GM12872 (cell line): ENCODE measurements at regions not wholly inside any gene's neighbourhood (a gene's known extent, or its start where the extent isn't known, plus 50 kb on each side); places are given as distances from the start of the nearest gene placed in this dataset.

Experiments
- TF ChIP-seq, protein P1 (sequence below): IDR thresholded peaks from 3 replicates; pipeline ENCODE4 v1.5.1; 2011; ENCODE audit warnings: low read depth, mild to moderate bottlenecking, low read length, moderate library complexity; ENCODE audit not compliant: insufficient read depth

DNA sequence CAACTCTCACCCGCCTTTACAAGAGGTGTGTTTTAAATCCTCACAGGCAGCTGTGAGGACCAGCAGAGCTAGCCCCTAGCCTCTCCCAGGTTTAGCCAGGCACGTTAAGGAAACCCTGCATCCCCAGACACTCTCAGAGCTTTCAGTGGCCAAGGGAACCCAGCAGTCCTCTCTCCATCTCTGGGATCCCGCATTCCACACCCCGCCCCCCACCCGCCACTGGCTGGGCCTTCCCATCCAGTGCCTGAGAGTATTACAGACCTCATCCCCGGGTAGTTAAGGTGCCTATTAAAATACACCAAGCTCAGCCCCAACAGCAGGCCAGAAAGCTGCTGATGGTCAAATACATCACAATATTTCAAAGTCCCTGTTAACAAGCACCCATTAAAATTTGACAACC, 256.2 kb downstream of the BCOR start:
- TF ChIP-seq, protein P1, sequence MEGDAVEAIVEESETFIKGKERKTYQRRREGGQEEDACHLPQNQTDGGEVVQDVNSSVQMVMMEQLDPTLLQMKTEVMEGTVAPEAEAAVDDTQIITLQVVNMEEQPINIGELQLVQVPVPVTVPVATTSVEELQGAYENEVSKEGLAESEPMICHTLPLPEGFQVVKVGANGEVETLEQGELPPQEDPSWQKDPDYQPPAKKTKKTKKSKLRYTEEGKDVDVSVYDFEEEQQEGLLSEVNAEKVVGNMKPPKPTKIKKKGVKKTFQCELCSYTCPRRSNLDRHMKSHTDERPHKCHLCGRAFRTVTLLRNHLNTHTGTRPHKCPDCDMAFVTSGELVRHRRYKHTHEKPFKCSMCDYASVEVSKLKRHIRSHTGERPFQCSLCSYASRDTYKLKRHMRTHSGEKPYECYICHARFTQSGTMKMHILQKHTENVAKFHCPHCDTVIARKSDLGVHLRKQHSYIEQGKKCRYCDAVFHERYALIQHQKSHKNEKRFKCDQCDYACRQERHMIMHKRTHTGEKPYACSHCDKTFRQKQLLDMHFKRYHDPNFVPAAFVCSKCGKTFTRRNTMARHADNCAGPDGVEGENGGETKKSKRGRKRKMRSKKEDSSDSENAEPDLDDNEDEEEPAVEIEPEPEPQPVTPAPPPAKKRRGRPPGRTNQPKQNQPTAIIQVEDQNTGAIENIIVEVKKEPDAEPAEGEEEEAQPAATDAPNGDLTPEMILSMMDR = no peak

DNA sequence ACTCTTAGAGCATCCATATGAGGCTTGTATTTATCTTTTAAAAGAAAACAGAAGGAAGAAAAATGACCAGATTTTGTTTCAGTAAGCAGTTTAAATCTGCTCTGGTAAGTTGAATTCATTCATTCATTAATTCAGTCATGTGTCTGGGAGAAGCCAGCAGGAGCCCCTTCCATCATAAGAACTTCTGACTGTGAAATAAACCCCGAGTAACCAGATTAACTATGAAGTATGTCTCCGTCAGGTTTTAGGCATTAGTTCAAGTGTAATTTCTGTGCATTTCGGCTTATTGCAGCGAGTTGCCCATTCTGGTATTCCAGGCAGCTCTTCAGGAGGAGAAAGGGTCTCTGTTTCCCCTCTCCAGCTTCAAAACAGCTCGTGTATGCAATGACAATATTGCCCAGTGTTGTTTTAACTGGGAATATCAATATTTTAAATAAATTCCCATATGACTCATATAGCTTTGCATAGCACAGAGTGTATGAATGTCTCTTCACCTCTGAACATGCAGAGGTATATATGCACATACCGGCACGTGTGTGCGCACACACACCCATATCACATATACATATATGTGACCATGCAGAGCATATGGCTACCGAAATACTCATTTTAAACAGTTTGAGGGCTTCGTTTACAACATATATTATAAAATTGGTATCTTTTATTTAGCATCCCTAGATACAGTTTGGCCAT, 255.3 kb downstream of the BCOR start:
- TF ChIP-seq, protein P1 = no peak

DNA sequence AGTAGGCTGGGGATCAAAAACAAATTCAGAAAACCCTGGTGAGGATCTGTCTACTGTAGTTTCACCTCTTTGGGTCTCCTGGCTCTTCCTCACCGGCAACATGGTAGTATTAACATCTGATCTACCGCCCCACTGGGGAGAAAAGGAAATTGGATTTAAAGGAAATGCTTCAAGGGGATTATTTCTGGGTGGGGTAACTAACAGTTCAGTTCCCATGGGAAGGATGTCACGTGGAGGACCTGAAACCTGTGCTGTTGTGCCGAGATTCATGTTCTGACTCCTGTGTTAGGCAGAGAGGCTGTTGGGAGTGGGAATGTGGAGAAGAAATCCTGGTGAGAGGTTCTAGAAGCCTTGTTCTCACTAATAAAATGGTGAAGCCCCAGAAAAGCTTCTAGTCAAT, 254.4 kb downstream of the BCOR start:
- TF ChIP-seq, protein P1 = no peak

DNA sequence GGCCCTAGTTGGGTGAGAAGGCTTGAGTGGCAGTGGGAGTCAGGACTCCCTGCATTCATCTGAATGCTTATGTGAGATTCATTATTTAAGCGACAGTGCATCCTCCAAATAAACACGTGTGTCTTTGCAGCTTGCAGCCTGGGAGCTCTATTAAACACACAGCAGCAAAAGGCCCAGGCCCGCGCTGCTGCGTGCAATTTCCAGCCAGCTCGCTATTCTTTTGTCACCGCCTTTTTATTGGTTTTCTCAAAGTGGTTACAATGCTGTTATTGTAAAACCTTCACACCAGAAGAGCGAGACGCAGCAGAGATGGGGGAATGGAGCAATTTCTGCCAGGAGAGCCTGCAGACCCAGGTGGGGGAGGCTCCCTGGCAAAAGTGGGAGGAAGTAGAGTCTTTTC, 252.5 kb downstream of the BCOR start:
- TF ChIP-seq, protein P1 = no peak

DNA sequence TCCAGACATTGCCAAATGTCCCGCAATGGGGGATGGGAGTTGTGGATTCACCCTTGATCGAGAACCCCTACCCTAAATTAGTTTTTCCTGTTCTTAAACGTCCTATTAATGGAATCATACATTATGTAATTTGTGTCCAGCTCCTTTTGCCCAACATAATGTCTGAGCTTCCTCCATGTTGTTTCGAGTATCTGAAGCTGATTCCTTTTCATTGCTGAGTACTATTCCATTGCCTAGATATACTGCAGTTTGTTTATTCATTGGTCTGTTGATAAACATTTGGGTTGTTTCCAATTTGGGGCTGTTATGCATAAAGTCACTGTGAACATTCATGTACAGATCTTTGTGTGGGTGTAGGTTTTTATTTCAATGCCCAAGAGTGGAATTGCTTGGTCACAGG, 251.3 kb downstream of the BCOR start:
- TF ChIP-seq, protein P1 = no peak

DNA sequence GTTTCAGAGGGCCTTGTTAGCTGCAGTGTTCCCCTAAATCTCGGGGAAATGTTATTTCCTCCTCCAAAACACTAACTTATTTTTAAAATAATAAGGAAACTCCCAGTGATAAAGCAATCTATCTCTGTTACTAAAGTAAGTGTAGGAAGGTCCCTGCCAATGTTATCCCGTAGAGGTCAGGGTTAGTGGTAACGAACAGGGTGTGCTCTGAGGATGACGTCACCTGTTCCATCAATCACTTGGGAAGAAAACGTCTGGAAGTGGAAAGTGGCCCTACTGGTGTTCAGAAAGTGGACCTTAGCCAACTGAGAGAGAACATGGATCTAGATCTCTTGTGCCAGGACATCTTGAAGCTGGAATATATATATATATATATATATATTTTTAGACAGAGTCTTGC, 249.5 kb downstream of the BCOR start:
- TF ChIP-seq, protein P1 = no peak

DNA sequence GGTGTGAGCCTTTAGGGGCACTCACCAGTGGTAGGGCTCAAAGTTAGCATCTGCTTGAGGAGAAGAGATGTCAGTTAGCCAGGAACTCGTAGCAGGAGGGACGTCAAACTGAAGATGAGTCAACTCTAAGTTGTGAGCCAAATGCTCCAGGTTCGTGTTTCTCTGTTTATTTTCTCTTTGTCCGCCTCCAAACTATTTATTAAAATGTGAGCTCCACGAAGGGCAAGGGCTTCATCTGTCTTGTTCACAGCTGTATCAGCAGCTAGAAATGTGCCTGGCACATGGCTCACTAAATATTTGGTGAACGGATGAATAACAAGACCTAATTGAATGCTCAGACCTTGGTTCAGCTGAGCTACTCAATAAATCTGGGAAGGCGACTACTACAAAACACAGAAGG, 248.9 kb downstream of the BCOR start:
- TF ChIP-seq, protein P1 = no peak
